HG03064 (cell line): ENCODE measurements at regions not wholly inside any gene's neighbourhood (a gene's known extent, or its start where the extent isn't known, plus 50 kb on each side); places are given as distances from the start of the nearest gene placed in this dataset.
"Not testable (repeated sequence)": the region's sequence is repeated elsewhere in the genome, so short reads cannot be mapped to it uniquely, and the experiment has no call there.

ENCODE experiments used
- ATAC-seq: cut with Tn5 transposase; IDR thresholded peaks from one replicate; pipeline ENCODE4 v1.9.1; 2021; ENCODE audit warnings: low read depth; ENCODE audit not compliant: unreplicated experiment

- ATAC-seq = no peak
Measured at GRCh38 chr2:137879121-137879520, 85.2 kb upstream of the HNMT start.

- no peak for ATAC-seq
Measured at GRCh38 chr2:137881711-137882110, 82.6 kb upstream of the HNMT start.

GRCh38 chr2:137886083-137886831, 78.0 kb upstream of the HNMT start:
- no peak for ATAC-seq

GRCh38 chr2:137888845-137889244, 75.4 kb upstream of the HNMT start:
- no peak for ATAC-seq

DNA sequence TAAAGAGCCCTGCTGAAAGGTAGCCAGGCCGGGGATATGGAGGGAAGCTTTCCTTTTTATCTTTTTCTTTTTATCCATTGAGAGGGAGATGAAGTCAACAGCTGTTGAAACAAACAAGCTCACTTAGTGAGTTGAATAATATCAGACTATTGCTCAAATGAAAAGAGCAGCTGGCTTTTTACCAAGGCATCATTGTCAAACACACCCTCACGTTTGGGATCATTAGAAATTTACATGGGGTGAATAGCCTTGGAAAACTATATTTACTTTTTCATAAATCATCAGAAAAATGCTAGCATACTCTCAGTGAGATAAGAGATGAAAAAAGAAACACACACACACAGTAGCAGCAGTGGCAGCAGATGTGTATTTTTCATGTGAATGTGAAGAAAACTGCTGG, 71.5 kb upstream of the HNMT start:
- ATAC-seq = no peak

DNA sequence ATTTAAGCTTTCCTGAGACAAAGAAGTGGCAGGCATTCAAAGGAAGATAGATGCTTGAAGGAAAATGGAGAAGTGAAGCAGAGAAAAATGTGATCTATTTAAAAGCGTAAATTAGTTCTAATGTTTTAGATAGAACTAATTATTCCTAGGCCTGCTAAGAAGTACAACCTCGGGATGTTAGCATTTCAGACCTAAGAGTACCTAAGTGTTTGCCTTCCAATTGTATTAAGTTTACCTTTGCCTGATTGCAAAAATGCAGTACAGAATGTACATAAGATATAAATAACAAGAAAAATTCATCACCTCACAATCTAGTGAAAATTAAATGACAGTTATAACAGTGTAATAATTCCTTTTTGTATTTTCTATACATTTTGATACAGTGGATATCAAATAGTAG, 71.1 kb upstream of the HNMT start:
- ATAC-seq = no peak

GRCh38 chr2:137896467-137896866, 67.8 kb upstream of the HNMT start:
- ATAC-seq = no peak

DNA sequence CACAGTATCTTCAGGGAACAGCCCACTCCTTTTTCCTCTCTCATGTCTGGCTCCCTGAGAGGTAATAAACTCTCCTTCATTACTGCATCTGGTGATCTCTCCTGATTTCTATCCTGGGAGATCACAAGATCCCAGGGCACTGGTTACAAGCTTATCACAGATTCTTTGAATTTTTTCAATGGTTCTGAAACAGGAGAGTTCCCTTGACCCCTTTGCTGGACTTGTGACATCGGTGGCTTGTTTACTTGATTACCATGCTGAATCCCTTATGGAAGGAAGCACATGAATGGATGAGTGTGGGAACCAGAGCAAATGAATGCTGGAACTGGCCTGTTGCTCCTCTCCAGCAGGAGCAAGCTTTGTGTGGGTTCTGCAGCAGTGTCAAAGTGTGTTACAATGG, 67.2 kb upstream of the HNMT start:
- no peak for ATAC-seq

DNA sequence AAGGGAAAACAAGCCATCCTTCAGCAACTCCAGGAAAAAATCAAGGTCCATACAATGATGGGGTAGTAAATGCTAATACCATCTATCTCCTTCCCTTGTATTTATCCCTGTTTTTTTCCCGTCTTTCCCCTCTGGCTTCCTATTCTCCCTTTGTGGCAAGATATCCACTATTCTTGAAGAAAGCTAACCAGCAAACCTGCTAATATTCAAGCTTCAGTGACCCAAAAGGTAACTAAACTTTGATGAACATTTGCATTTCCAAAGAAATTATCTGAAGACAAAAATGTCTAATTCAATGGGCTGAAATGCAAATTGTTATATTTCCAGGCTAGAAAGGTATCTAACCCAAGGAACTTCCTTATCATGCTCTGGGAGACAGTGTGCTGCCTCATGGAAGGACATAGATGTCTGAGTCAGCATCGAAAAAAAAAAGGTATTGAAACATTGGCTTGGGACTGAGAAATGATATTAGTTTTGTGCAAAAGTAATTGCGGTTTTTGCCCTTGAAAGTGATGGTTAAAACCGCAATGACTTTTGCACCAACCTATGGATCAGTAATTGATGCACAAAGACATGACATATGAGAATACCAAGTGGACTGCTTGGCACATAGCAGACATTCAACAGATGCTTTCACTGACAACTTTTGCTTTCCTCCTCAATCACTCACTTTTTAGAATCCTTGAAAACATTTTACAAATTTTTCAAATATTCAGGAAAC, 63.7 kb upstream of the HNMT start:
- no peak for ATAC-seq

- no peak for ATAC-seq
Measured at GRCh38 chr2:137910641-137911040, 53.6 kb upstream of the HNMT start.

DNA sequence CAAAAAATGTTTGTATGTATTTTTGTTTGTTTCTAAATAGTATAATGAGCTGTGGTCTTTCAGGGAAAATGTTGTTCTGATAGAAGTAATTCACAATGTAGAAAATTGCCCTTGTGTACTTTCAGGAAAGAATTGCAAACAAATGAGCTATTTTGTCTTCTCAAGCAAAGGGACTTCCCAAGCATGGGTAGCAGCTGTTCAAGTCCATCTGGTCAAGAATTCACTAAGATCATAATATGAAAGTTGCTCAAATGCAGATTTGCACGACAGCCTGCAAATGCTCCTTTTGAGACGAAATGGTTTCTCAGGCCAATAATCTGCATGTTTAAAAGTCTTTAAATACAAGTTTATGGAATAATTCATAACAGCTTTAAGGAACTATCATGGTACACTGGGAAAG, 51.9 kb upstream of the HNMT start:
- ATAC-seq = no peak

DNA sequence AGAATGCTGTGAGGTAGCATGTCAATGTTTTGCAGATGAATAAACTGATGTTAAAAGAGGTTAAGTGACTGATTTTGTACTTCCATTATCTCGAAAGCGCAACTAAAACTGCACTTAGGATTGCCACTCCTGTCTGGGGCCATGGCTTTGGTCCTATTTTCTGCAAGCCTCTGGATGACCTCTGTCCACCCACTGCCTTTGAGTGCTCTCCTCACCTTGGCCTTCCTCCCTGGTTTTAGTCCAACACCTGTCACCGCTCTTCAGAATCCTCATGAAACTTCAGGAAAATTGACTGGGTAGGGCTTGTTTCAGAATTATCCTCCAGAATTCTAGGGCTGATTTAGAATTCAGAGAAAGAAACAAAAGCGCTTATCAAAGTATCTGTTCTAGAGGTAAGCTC, 51.1 kb upstream of the HNMT start:
- no peak for ATAC-seq

DNA sequence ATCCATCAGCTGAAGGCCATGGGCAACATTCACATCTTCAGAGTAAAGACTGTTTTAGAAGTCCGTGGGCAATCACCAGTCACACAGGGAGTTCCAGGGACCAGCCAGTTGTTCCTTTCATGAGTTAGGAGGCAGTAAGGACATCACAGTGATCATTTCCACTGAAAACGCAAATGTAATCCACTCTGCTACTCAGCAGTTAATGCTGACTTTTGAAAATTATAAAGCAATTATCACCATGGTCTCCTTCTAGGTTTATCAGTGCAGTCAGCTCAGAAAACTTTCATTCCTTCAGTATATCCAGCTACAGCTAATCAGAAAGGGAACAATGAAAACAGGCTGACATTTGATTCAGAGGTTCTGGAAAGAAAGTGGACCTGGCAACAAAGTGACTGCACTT, 50.6 kb upstream of the HNMT start:
- not testable (repeated sequence) for ATAC-seq
